GM19467 (cell line): ENCODE measurements at regions not wholly inside any gene's neighbourhood (a gene's known extent, or its start where the extent isn't known, plus 50 kb on each side); places are given as distances from the start of the nearest gene placed in this dataset.
A peak's percentile ranks its signal among the peaks of the same experiment; 100 is the strongest.
"Not testable (repeated sequence)": the region's sequence is repeated elsewhere in the genome, so short reads cannot be mapped to it uniquely, and the experiment has no call there.

Source experiments
- ATAC-seq: cut with Tn5 transposase; IDR thresholded peaks from one replicate; pipeline ENCODE4 v1.9.1; 2021; ENCODE audit warnings: mild to moderate bottlenecking, moderate library complexity; ENCODE audit not compliant: unreplicated experiment

GRCh38 chr17:21756856-21757619, 64.7 kb downstream of the KCNJ18 start:
- no peak for ATAC-seq

- not testable (repeated sequence) for ATAC-seq
These were observed 67.3 kb downstream of the KCNJ18 start for GRCh38 chr17:21759636-21760035.

GRCh38 chr17:21763738-21764340, 71.5 kb downstream of the KCNJ18 start:
- not testable (repeated sequence) for ATAC-seq

GRCh38 chr17:21765651-21766290, 73.4 kb downstream of the KCNJ18 start:
- ATAC-seq = not testable (repeated sequence)

- not testable (repeated sequence) for ATAC-seq
These were observed 74.2 kb downstream of the KCNJ18 start for GRCh38 chr17:21766565-21766964.

- not testable (repeated sequence) for ATAC-seq
These were observed 75.1 kb downstream of the KCNJ18 start for GRCh38 chr17:21767162-21768156.

- ATAC-seq = not testable (repeated sequence)
These were observed 75.9 kb downstream of the KCNJ18 start for GRCh38 chr17:21768244-21768643.

- not testable (repeated sequence) for ATAC-seq
These were observed 76.6 kb downstream of the KCNJ18 start for GRCh38 chr17:21768729-21769462.

- not testable (repeated sequence) for ATAC-seq
These were observed 77.5 kb downstream of the KCNJ18 start for GRCh38 chr17:21769781-21770180.

- peak; percentile 58 for ATAC-seq
These were observed 78.4 kb downstream of the KCNJ18 start for GRCh38 chr17:21770466-21771446.

GRCh38 chr17:21772321-21772720, 80.0 kb downstream of the KCNJ18 start:
- no peak for ATAC-seq

- not testable (repeated sequence) for ATAC-seq
These were observed 80.8 kb downstream of the KCNJ18 start for GRCh38 chr17:21772991-21773713.

GRCh38 chr17:21774263-21774662, 81.9 kb downstream of the KCNJ18 start:
- ATAC-seq = no peak

- not testable (repeated sequence) for ATAC-seq
These were observed 83.2 kb downstream of the KCNJ18 start for GRCh38 chr17:21775566-21775965.

- not testable (repeated sequence) for ATAC-seq
These were observed 84.6 kb downstream of the KCNJ18 start for GRCh38 chr17:21776921-21777320.

GRCh38 chr17:21778866-21779265, 86.5 kb downstream of the KCNJ18 start:
- ATAC-seq = not testable (repeated sequence)

- ATAC-seq = not testable (repeated sequence)
These were observed 88.1 kb downstream of the KCNJ18 start for GRCh38 chr17:21780293-21780888.
